Liver (tissue), 3 donors: ENCODE measurements at regions not wholly inside any gene's neighbourhood (a gene's known extent, or its start where the extent isn't known, plus 50 kb on each side); places are given as distances from the start of the nearest gene placed in this dataset.

ENCODE experiments used
- CTCF ChIP-seq: fragments of 150-350 bp; IDR thresholded peaks from 2 replicates; pipeline ENCODE4 v1.5.1; 2017; ENCODE audit warnings: improper control_type of control experiment, low read depth, low read length; ENCODE audit not compliant: missing input control
- GABPA ChIP-seq, 2 donors: IDR thresholded peaks in 1 of 2; conservative IDR thresholded peaks in 1 of 2; 2 replicates each; pipeline ENCODE4 v1.6.1; 2016; ENCODE audit warnings: antibody characterized with exemption in 2 of 2, mild to moderate bottlenecking in 1 of 2, moderate library complexity in 1 of 2
- MAX ChIP-seq: IDR thresholded peaks from 2 replicates; pipeline ENCODE4 v1.6.1; 2016; ENCODE audit warnings: antibody characterized with exemption
- SP1 ChIP-seq: IDR thresholded peaks from 2 replicates; pipeline ENCODE4 v1.6.1; 2018; ENCODE audit warnings: antibody characterized with exemption, mild to moderate bottlenecking
- TF ChIP-seq, protein P1 (sequence below): IDR thresholded peaks from 2 replicates; pipeline ENCODE4 v1.6.1; 2016; ENCODE audit warnings: antibody characterized with exemption
- TF ChIP-seq, protein P2 (sequence below): IDR thresholded peaks from 2 replicates; pipeline ENCODE4 v1.6.1; 2016; ENCODE audit warnings: antibody characterized with exemption
- donor health status: healthy.
- donor health status: healthy.

DNA sequence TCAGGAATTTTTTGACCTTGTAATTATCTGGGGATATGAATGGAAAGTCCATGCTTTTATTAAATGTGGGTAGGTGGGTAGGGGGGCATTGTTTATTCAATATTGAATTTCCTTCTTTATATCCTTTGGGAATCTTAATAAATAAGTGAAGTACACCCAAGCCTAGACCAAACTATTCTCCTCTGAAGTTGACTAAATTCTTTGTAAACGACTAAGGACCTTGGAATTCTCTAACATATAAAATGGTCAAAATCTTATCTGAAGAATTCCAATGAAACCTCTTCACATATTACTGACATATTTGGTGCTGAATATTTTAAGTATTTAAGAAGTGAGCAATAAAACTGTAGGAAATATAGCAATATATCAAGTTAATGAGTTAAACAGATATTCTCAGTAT, 1432.1 kb upstream of the GBE1 start:
- TF ChIP-seq CTCF (no peak), MAX (no peak), SP1 (no peak), GABPA (IDR thresholded peaks at IDR 0.05 in 1 of 2, conservative IDR thresholded peaks at IDR 0.05 in 1 of 2) (no peak)
- TF ChIP-seq, protein P1, sequence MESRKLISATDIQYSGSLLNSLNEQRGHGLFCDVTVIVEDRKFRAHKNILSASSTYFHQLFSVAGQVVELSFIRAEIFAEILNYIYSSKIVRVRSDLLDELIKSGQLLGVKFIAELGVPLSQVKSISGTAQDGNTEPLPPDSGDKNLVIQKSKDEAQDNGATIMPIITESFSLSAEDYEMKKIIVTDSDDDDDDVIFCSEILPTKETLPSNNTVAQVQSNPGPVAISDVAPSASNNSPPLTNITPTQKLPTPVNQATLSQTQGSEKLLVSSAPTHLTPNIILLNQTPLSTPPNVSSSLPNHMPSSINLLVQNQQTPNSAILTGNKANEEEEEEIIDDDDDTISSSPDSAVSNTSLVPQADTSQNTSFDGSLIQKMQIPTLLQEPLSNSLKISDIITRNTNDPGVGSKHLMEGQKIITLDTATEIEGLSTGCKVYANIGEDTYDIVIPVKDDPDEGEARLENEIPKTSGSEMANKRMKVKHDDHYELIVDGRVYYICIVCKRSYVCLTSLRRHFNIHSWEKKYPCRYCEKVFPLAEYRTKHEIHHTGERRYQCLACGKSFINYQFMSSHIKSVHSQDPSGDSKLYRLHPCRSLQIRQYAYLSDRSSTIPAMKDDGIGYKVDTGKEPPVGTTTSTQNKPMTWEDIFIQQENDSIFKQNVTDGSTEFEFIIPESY, result no peak
- TF ChIP-seq, protein P2, sequence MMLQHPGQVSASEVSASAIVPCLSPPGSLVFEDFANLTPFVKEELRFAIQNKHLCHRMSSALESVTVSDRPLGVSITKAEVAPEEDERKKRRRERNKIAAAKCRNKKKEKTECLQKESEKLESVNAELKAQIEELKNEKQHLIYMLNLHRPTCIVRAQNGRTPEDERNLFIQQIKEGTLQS, result no peak
